B cell (primary cell): ENCODE measurements at regions not wholly inside any gene's neighbourhood (a gene's known extent, or its start where the extent isn't known, plus 50 kb on each side); places are given as distances from the start of the nearest gene placed in this dataset.

ENCODE experiments used
- CTCF ChIP-seq: fragments of 200-600 bp; IDR thresholded peaks from one replicate; pipeline ENCODE4 v1.8.0; 2022; ENCODE audit warnings: antibody characterized with exemption, mild to moderate bottlenecking
- EZH2 ChIP-seq: IDR thresholded peaks from 2 replicates; pipeline ENCODE4 v1.6.1; 2012; ENCODE audit warnings: borderline replicate concordance, low read depth, mild to moderate bottlenecking, moderate library complexity, low read length; ENCODE audit not compliant: insufficient read depth, poor library complexity, severe bottlenecking

DNA sequence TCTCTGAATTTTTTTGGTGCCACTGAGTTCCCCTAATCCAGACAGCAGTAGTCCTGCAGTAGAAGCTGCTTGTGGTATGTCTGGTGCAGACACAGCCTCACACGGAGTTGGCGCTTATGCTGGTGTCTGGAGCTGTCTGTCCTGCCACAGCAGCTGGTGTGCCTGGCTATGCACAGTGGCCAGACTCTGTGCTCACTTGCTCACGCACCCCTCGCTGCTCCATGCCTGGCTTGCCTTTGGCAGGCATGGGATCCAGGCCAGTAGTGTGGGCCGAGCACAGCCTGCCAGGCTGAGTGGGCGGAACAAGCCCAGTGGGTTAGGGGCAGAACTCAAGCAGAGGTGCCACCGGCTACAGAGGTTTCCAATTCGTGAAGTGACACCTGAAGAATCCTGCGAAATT, 845.9 kb upstream of the PCDH9 start:
- TF ChIP-seq CTCF (no peak), EZH2 (no peak)
